ENCODE measurements at regions not wholly inside any gene's neighbourhood (a gene's known extent, or its start where the extent isn't known, plus 50 kb on each side); places are given as distances from the start of the nearest gene placed in this dataset.

DNA sequence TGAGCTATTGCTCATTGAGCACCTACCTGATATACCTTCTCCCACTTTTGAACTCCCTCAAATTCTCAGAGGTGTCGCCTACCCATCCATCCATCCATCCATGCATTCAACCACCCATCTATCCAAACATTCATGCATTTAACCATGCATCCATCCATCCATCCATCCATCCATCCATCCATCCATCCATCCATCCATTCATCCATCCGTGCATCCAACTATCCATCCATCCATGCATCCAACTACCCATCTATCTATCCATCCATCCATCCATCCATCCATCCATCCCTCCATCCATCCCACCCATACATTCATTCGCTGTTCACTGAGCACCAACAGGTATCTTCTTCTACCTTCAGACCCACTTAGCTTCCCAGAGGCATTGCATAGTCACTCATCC lies 342.8 kb downstream of the CTTN start:
- Histone ChIP-seq H3K9me3 (no peaks in the 10 kb centered on the region), H3K27ac (no peak overlapping the region), H3K4me3 (no peak overlapping the region), H3K4me1 (no peaks in the 10 kb centered on the region), H3K36me3 (no peaks in the 10 kb centered on the region), H3K27me3 (no peaks in the 10 kb centered on the region)
- TF ChIP-seq, protein P1, sequence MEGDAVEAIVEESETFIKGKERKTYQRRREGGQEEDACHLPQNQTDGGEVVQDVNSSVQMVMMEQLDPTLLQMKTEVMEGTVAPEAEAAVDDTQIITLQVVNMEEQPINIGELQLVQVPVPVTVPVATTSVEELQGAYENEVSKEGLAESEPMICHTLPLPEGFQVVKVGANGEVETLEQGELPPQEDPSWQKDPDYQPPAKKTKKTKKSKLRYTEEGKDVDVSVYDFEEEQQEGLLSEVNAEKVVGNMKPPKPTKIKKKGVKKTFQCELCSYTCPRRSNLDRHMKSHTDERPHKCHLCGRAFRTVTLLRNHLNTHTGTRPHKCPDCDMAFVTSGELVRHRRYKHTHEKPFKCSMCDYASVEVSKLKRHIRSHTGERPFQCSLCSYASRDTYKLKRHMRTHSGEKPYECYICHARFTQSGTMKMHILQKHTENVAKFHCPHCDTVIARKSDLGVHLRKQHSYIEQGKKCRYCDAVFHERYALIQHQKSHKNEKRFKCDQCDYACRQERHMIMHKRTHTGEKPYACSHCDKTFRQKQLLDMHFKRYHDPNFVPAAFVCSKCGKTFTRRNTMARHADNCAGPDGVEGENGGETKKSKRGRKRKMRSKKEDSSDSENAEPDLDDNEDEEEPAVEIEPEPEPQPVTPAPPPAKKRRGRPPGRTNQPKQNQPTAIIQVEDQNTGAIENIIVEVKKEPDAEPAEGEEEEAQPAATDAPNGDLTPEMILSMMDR (IDR thresholded peaks at IDR 0.05) = no peak
- no peak for DNase-seq (ENCODE audit: low spot score)

DNA sequence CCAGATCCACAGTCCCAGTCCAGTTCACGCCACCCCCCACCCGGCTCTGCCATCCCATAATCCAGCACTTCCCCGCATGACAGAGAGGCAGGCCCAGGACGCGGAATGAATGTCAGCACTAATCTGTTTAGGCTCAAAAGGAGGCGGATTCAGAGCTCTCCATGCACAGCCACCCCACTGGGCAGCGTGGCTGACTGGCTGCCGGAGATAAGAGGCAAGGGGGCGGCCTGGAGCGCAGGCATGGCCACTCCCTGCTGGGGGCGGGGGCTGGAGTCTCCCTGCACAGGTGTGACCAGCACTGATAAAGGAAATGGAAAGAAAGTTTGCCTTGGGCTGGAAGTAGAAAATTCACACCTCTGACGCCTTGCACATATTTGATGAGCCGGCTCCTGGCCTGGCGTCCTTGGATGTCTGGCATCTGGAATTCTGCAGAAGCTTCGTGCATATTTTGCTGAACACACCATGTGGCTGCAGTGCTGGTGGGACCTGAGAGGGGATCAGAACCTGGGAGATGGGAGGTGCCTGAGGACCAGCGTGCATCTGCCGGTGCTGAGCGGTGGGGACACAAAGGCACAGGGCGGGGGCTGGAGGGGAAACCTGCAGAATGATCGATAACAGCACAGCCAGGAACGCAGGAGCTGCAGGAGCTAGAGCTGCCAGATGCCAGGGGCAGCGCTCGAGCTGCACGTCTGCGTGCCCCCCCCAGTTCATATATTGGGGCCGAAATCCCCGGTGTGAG lies 344.4 kb downstream of the CTTN start:
- Histone ChIP-seq H3K4me3 (no peak overlapping the region), H3K27me3 (no peaks in the 10 kb centered on the region), H3K36me3 (no peaks in the 10 kb centered on the region), H3K4me1 (no peaks in the 10 kb centered on the region), H3K27ac (no peak overlapping the region), H3K9me3 (no peaks in the 10 kb centered on the region)
- TF ChIP-seq, protein P1 (IDR thresholded peaks at IDR 0.05) = no peak
- DNase-seq (ENCODE audit: low spot score) = no peak

DNA sequence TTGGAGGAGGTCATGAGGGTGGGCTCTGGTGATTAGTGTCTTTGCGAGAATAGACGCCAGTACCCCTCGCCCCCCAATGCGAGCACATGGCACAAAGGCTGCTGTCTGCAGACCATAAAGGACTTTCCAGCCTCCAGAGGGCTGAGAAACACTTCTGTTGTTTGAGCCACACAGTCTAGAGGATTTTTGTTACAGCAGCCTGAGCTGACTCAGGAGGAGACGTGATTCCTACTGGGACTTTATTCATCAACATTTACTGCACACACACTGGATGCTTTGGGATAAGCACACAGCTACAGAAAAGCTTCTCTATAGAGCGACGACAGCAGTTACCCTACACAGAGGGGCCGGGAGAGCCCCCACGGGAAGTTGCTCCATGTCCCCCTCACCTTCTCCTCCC lies 345.0 kb downstream of the CTTN start:
- TF ChIP-seq, protein P1 (IDR thresholded peaks at IDR 0.05) = no peak
- Histone ChIP-seq H3K36me3 (no peaks in the 10 kb centered on the region), H3K4me1 (no peaks in the 10 kb centered on the region), H3K9me3 (no peaks in the 10 kb centered on the region), H3K27me3 (no peaks in the 10 kb centered on the region), H3K4me3 (no peak overlapping the region), H3K27ac (no peak overlapping the region)
- DNase-seq (ENCODE audit: low spot score) = no peak

DNA sequence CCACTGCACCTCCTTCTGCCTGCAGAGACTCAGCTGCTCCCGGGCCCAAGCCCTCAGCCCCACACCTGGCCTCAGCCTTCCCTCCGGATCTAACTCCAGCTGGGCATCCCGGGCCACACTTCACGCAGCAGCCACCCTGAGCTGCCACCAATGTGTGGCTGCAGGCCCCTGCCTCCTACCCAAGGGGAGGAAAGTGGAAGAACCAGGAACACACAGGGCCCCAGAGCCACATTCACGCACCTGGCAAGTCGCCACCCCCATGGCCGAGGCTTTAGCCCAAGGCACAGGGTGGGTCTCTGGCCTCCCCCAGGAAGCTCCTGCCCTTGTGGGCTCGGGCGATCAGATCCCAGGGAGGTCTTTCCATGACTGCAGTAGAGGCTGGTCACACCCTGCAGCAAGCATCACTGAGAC lies 345.6 kb downstream of the CTTN start:
- H3K4me3 ChIP-seq = no peak overlapping the region
- H3K4me1 ChIP-seq = no peaks in the 10 kb centered on the region
- H3K27me3 ChIP-seq = no peaks in the 10 kb centered on the region
- H3K27ac ChIP-seq = no peak overlapping the region
- DNase-seq (ENCODE audit: low spot score) = no peak
- no peaks in the 10 kb centered on the region for H3K36me3 ChIP-seq
- H3K9me3 ChIP-seq = no peaks in the 10 kb centered on the region
- TF ChIP-seq, protein P1 (IDR thresholded peaks at IDR 0.05) = no peak

DNA sequence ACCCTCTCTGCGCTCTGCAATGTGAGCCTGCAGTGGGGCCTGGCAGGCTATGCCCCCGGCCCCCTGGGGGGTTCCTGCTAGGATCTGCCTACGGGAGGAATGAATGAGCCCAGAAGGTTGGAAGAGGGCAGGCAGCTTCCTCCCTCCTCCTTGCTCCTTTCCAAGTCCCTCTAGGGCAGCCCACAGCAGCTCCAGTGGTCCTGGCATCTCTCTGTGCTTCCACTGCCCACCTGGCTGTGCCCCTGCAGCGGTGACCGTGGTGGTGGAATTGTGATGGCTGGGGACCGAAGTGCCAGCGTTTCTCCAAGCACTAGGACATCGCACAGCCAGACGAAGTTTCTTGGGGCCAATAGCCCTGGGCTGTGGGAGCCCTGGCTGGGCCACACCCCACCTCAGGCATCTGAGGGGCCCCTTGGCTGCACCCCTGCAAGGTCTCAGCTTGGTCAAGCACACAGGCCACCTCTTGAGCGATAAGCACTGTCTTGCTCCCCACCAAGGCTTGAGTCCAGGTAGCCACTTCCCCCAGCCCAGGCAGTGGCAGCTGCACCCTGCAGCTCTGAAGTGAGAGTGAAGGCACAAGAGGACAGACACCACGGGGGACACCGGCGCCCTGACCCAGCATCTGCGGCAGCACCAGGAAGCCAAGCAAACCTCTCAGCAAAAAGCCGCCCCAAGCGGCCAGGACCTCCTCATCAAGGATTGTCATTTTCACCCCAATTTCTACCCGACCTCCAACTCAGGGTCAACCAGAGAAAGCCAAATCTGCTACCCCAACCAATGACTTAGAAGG lies 346.3 kb downstream of the CTTN start:
- Histone ChIP-seq H3K36me3 (no peaks in the 10 kb centered on the region), H3K27me3 (no peaks in the 10 kb centered on the region), H3K4me1 (no peaks in the 10 kb centered on the region), H3K27ac (no peak overlapping the region), H3K9me3 (peaks cover 0 to 2% of the 10 kb centered on the region in 2 donors), H3K4me3 (no peak overlapping the region)
- TF ChIP-seq, protein P1 (IDR thresholded peaks at IDR 0.05) = no peak
- no peak for DNase-seq (ENCODE audit: low spot score)

Measured in right atrium auricular region (tissue), 2 donors.